GM12865 (cell line): ENCODE measurements at regions not wholly inside any gene's neighbourhood (a gene's known extent, or its start where the extent isn't known, plus 50 kb on each side); places are given as distances from the start of the nearest gene placed in this dataset.

ENCODE experiments used
- DNase-seq: peaks from one replicate; pipeline ENCODE4 v3.0.0; 2010; ENCODE audit warnings: low read depth
- H3K4me3 ChIP-seq: 2 replicates; pipeline ENCODE4 v1.5.1; 2011; ENCODE audit warnings: mild to moderate bottlenecking, low read depth, low read length, control low read depth
- CTCF ChIP-seq: IDR thresholded peaks from 2 replicates; pipeline ENCODE4 v1.5.1; 2011; ENCODE audit warnings: low read length, control low read depth, low read depth, inconsistent platforms; ENCODE audit not compliant: insufficient read depth; ENCODE audit errors: missing control alignments

DNA sequence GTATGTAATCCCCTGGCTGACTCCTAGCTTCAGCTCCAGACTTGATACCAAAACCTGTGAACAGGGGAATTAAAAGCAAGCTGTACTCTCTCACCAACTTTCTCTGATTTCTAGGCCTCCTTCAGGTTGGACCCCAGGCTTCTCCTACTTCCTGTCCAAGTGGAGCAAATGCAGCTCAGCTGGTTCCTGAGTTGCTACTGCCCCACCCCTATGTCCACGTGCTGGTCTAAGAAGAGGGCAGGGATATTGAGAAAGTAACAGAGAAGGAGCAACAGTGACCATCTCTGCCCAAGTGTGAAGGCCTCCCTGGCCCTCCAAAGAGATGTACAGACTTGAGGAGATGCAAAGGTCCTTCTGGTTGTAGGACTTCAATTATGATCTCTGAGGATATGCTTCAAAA is 188.3 kb upstream of the MCHR2 start:
- no peak overlapping the region for H3K4me3 ChIP-seq
- TF ChIP-seq CTCF: no peak
- DNase-seq: no peak

- DNase-seq: no peak
- H3K4me3 ChIP-seq: no peak overlapping the region
- no peak for TF ChIP-seq CTCF
Observed at GRCh38 chr6:100181309-100181708, 187.3 kb upstream of the MCHR2 start.

GRCh38 chr6:100179576-100179975 is 185.6 kb upstream of the MCHR2 start:
- H3K4me3 ChIP-seq: no peak overlapping the region
- no peak for TF ChIP-seq CTCF
- DNase-seq: no peak

DNA sequence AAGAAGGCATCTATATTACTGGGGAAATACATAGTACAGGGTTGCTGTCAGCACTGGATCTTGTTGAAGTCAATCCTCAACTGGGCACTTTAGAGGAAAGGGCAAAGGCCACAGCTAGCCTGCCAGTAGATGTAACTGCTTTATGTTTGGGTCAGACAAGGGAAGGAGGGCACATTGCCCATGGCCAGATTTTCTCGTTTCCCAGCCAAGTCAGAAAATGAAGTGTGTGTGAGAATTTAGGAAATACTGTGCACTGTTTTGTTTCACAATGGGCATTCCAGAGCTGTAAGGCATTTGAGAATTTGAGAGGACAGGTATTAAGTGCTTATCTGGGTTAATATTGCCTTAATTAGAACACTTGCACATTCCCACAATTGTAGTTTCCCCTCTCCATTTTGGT is 183.9 kb upstream of the MCHR2 start:
- DNase-seq: no peak
- no peak for TF ChIP-seq CTCF
- H3K4me3 ChIP-seq: no peak overlapping the region

- no peak overlapping the region for H3K4me3 ChIP-seq
- no peak for DNase-seq
- no peak for TF ChIP-seq CTCF
Observed at GRCh38 chr6:100176951-100177710, 183.1 kb upstream of the MCHR2 start.

- peak; percentile 18 for DNase-seq
- no peak overlapping the region for H3K4me3 ChIP-seq
- TF ChIP-seq CTCF: peak; percentile 12
Observed at GRCh38 chr6:100176311-100176950, 182.4 kb upstream of the MCHR2 start.
